AG09309 (cell line): ENCODE measurements at regions not wholly inside any gene's neighbourhood (a gene's known extent, or its start where the extent isn't known, plus 50 kb on each side); places are given as distances from the start of the nearest gene placed in this dataset.

Source experiments
- DNase-seq: peaks from one replicate; pipeline ENCODE4 v3.0.0-alpha.2; 2010; ENCODE audit warnings: low read depth
- H3K4me3 ChIP-seq: 2 replicates; pipeline ENCODE4 v1.5.1; 2011; ENCODE audit warnings: mild to moderate bottlenecking, low read depth, low read length, moderate library complexity; ENCODE audit not compliant: control insufficient read depth
- CTCF ChIP-seq: IDR thresholded peaks from 2 replicates; pipeline ENCODE4 v1.5.1; 2011; ENCODE audit warnings: mild to moderate bottlenecking, low read depth, low read length, inconsistent platforms; ENCODE audit not compliant: insufficient read depth, control insufficient read depth; ENCODE audit errors: missing control alignments

- DNase-seq = no peak
- TF ChIP-seq CTCF = no peak
- no peak overlapping the region for H3K4me3 ChIP-seq
Observed at GRCh38 chr6:79842376-79843040, 104.8 kb downstream of the ELOVL4 start.

DNA sequence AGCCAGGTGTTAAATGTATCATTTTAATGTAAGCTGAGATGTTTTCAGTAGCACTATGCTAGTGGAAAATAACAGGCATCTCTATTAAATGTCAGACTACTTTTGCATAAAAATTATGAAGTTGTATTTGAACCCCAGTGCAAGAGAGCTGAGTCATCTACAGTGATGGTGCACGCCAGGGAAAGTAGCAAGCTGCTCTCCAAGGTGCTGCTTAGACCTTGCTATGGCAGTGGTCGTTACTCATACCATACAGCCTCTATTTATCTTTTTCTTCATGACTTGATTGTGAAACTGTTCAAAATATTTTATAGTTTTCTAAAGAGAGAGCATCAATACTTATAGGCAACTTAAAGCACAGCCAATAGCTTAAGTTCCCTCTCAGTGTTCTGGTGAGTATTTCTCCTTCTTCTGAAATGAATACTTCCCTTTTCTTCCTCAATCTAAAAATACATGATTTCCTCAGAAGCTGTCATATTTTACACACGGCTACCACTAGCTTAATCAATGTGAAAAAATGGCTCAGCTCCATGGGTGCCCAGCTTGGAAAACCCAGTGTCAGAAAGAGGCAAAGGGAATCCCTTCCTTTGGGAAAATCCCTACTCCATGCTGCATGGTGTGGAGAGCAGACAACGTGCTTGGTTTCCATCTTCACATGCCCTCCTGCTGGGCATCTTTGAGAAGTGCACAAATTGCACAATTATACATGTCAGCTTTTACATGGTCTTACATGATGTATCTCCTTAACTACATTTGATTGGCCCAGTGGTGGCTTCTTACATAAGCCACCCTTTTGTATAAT is 105.6 kb downstream of the ELOVL4 start:
- no peak for TF ChIP-seq CTCF
- no peak overlapping the region for H3K4me3 ChIP-seq
- DNase-seq = no peak

- no peak for DNase-seq
- no peak for TF ChIP-seq CTCF
- no peak overlapping the region for H3K4me3 ChIP-seq
Observed at GRCh38 chr6:79838851-79839250, 108.5 kb downstream of the ELOVL4 start.

DNA sequence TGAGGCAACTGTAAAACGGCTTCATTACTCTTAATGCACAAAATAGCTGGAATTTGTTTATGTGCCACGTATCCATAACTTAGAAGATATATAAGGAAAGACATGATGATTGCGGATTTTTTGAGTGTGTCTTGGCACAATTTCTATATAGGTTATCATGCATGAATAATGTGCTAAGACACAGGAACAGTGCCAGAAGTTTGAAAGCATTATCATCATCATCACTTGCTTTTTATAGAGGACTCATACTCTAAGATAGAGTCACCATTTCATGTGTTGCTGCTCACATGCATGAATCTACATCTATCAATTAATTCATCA is 113.4 kb downstream of the ELOVL4 start:
- TF ChIP-seq CTCF = no peak
- no peak overlapping the region for H3K4me3 ChIP-seq
- DNase-seq = no peak

GRCh38 chr6:79833264-79833963 is 113.9 kb downstream of the ELOVL4 start:
- TF ChIP-seq CTCF = no peak
- no peak overlapping the region for H3K4me3 ChIP-seq
- DNase-seq = no peak

DNA sequence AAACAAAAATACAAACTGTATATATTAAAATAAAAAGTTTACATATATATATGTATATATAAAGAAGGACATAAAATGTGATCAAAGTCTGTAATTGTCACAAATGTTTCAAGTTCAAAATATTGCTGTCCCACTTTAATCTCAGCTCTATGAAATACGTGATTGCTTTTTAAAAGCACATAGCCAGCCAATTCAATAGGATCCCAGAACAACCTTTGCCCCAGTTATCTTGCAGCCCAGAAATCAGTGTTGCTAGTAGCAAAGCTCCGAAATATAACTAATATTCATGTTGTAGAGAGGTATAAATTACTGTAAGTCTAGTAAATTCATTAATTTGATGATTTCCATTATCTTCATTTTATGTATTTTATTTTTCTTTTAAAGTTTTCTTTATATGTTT is 114.6 kb downstream of the ELOVL4 start:
- no peak overlapping the region for H3K4me3 ChIP-seq
- no peak for TF ChIP-seq CTCF
- no peak for DNase-seq
